DND-41 (cell line): ENCODE measurements at regions not wholly inside any gene's neighbourhood (a gene's known extent, or its start where the extent isn't known, plus 50 kb on each side); places are given as distances from the start of the nearest gene placed in this dataset.
A peak's percentile ranks its signal among the peaks of the same experiment; 100 is the strongest.

Experiments used
- ATAC-seq: fragments of 200-7000 bp; cut with Tn5 transposase; 3 replicates; pipeline ENCODE4 v1.9.1; 2021; ENCODE audit warnings: low read depth; ENCODE audit not compliant: insufficient read depth
- DNase-seq: peaks from one replicate; pipeline ENCODE4 v3.0.0-alpha.2; 2020
- H2AFZ ChIP-seq: 2 replicates; pipeline ENCODE4 v1.6.0; 2012; ENCODE audit warnings: low read depth, low read length
- H3K27ac ChIP-seq: 2 replicates; pipeline ENCODE4 v1.5.1; 2012; ENCODE audit warnings: low read length, inconsistent platforms
- H3K27me3 ChIP-seq: fragments of 200-600 bp; sonication (generic); 2 replicates; pipeline ENCODE4 v1.6.0; 2012; ENCODE audit warnings: low read length, mild to moderate bottlenecking, inconsistent platforms; ENCODE audit not compliant: insufficient read depth, poor library complexity
- H3K36me3 ChIP-seq: 2 replicates; pipeline ENCODE4 v1.5.1; 2012; ENCODE audit warnings: low read length, inconsistent platforms; ENCODE audit not compliant: insufficient read depth
- H3K4me1 ChIP-seq: 2 replicates; pipeline ENCODE4 v1.5.1; 2012; ENCODE audit warnings: mild to moderate bottlenecking, low read length; ENCODE audit not compliant: insufficient read depth
- H3K4me2 ChIP-seq: 2 replicates; pipeline ENCODE4 v1.6.0; 2012; ENCODE audit warnings: mild to moderate bottlenecking, moderate library complexity, low read length, inconsistent platforms; ENCODE audit not compliant: insufficient read depth
- H3K4me3 ChIP-seq, 2 experiments: fragments of 200-600 bp in 1 of 2; shearing (Covaris generic) in 1 of 2; 2 replicates each; pipeline ENCODE4 v1.5.1; 2012 to 2016; ENCODE audit warnings: inconsistent platforms in 2 of 2, low read length in 2 of 2, mild to moderate bottlenecking in 2 of 2, low read depth in 1 of 2, moderate library complexity in 1 of 2
- H3K79me2 ChIP-seq: 2 replicates; pipeline ENCODE4 v1.6.0; 2012; ENCODE audit warnings: low read length, inconsistent platforms; ENCODE audit not compliant: insufficient read depth
- H3K9ac ChIP-seq: 2 replicates; pipeline ENCODE4 v1.6.0; 2012; ENCODE audit warnings: low read depth, mild to moderate bottlenecking, inconsistent platforms, low read length, moderate library complexity
- H3K9me3 ChIP-seq: 2 replicates; pipeline ENCODE4 v1.5.1; 2012; ENCODE audit warnings: low read length, moderate library complexity, mild to moderate bottlenecking, inconsistent platforms; ENCODE audit not compliant: insufficient read depth, severe bottlenecking
- H4K20me1 ChIP-seq: 2 replicates; pipeline ENCODE4 v1.6.0; 2012; ENCODE audit warnings: low read length; ENCODE audit not compliant: insufficient read depth
- EZH2 ChIP-seq: IDR thresholded peaks from 3 replicates; pipeline ENCODE4 v1.6.1; 2012; ENCODE audit warnings: borderline replicate concordance, low read depth, mild to moderate bottlenecking, moderate library complexity, low read length, inconsistent platforms; ENCODE audit not compliant: severe bottlenecking
- TF ChIP-seq, protein P1 (sequence below): IDR thresholded peaks from 2 replicates; pipeline ENCODE4 v1.5.1; 2012; ENCODE audit warnings: borderline replicate concordance, low read length, moderate library complexity, mild to moderate bottlenecking; ENCODE audit not compliant: poor library complexity, severe bottlenecking; ENCODE audit errors: extremely low read depth

GRCh38 chr5:60312098-60312497 lies 387.9 kb downstream of the DEPDC1B start:
- H3K9me3 ChIP-seq, result no peaks in the 10 kb centered on the region
- no peak overlapping the region for H3K4me2 ChIP-seq
- no peak for ATAC-seq

DNA sequence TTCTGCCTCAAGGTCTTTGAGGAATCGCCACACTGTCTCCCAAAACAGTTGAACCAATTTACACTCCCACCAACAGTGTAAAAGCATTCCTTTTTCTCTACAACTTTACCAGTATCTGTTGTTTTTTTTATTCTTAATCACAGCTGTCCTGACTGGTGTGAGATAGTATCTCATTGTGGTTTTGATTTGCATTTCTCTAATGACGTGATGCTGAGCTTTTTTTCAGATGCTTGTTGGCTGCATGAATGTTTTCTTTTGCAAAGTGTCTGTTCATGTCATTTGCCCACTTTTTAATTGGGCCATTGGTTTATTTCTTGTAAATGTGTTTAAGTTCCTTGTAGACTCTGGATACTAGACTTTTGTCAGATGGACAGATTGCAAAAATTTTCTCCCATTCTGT lies 400.0 kb downstream of the DEPDC1B start:
- TF ChIP-seq, protein P1, sequence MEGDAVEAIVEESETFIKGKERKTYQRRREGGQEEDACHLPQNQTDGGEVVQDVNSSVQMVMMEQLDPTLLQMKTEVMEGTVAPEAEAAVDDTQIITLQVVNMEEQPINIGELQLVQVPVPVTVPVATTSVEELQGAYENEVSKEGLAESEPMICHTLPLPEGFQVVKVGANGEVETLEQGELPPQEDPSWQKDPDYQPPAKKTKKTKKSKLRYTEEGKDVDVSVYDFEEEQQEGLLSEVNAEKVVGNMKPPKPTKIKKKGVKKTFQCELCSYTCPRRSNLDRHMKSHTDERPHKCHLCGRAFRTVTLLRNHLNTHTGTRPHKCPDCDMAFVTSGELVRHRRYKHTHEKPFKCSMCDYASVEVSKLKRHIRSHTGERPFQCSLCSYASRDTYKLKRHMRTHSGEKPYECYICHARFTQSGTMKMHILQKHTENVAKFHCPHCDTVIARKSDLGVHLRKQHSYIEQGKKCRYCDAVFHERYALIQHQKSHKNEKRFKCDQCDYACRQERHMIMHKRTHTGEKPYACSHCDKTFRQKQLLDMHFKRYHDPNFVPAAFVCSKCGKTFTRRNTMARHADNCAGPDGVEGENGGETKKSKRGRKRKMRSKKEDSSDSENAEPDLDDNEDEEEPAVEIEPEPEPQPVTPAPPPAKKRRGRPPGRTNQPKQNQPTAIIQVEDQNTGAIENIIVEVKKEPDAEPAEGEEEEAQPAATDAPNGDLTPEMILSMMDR, result no peak
- no peak for TF ChIP-seq EZH2
- no peak overlapping the region for H3K9ac ChIP-seq
- no peak for ATAC-seq
- no peaks in the 10 kb centered on the region for H3K9me3 ChIP-seq
- H3K36me3 ChIP-seq, result no peaks in the 10 kb centered on the region
- no peaks in the 10 kb centered on the region for H3K4me1 ChIP-seq
- H3K4me2 ChIP-seq, result no peak overlapping the region
- no peaks in the 10 kb centered on the region for H4K20me1 ChIP-seq
- H2AFZ ChIP-seq, result no peak overlapping the region
- H3K27ac ChIP-seq, result no peak overlapping the region
- H3K27me3 ChIP-seq, result no peaks in the 10 kb centered on the region
- DNase-seq, result no peak
- no peaks in the 10 kb centered on the region for H3K79me2 ChIP-seq
- no peak overlapping the region for H3K4me3 ChIP-seq

More at GRCh38 chr5:60312098-60312497, 387.9 kb downstream of the DEPDC1B start:
- Histone ChIP-seq H3K9ac (no peak overlapping the region), H2AFZ (no peak overlapping the region), H4K20me1 (no peaks in the 10 kb centered on the region), H3K27ac (no peak overlapping the region), H3K4me3 (no peak overlapping the region), H3K79me2 (no peaks in the 10 kb centered on the region), H3K4me1 (no peaks in the 10 kb centered on the region), H3K27me3 (no peaks in the 10 kb centered on the region), H3K36me3 (no peaks in the 10 kb centered on the region)
- DNase-seq, result no peak
- no peak for TF ChIP-seq EZH2
- TF ChIP-seq, protein P1, result no peak

- TF ChIP-seq EZH2, result no peak
- TF ChIP-seq, protein P1, result no peak
- Histone ChIP-seq H3K27me3 (no peaks in the 10 kb centered on the region), H4K20me1 (no peaks in the 10 kb centered on the region)
Measured at GRCh38 chr5:60297658-60298057, 402.3 kb downstream of the DEPDC1B start.

GRCh38 chr5:60295423-60295822 lies 401.9 kb upstream of the PDE4D start:
- no peak overlapping the region for H3K27ac ChIP-seq
- no peaks in the 10 kb centered on the region for H3K27me3 ChIP-seq
- ATAC-seq, result no peak
- H3K4me1 ChIP-seq, result no peaks in the 10 kb centered on the region
- no peak overlapping the region for H3K9ac ChIP-seq
- H3K4me3 ChIP-seq, result no peak overlapping the region
- no peaks in the 10 kb centered on the region for H3K9me3 ChIP-seq
- TF ChIP-seq EZH2, result no peak
- TF ChIP-seq, protein P1, result peak; percentile 43
- no peaks in the 10 kb centered on the region for H4K20me1 ChIP-seq
- no peak overlapping the region for H3K4me2 ChIP-seq
- no peaks in the 10 kb centered on the region for H3K79me2 ChIP-seq
- no peaks in the 10 kb centered on the region for H3K36me3 ChIP-seq
- no peak for DNase-seq
- no peak overlapping the region for H2AFZ ChIP-seq

More at GRCh38 chr5:60297658-60298057, 402.3 kb downstream of the DEPDC1B start:
- Histone ChIP-seq H3K9me3 (no peaks in the 10 kb centered on the region), H2AFZ (no peak overlapping the region), H3K4me2 (no peak overlapping the region), H3K9ac (no peak overlapping the region), H3K4me1 (no peaks in the 10 kb centered on the region), H3K27ac (no peak overlapping the region), H3K4me3 (no peak overlapping the region), H3K36me3 (no peaks in the 10 kb centered on the region), H3K79me2 (no peaks in the 10 kb centered on the region)
- no peak for DNase-seq
- ATAC-seq, result no peak
